ENCODE measurements at regions not wholly inside any gene's neighbourhood (a gene's known extent, or its start where the extent isn't known, plus 50 kb on each side); places are given as distances from the start of the nearest gene placed in this dataset.

DNA sequence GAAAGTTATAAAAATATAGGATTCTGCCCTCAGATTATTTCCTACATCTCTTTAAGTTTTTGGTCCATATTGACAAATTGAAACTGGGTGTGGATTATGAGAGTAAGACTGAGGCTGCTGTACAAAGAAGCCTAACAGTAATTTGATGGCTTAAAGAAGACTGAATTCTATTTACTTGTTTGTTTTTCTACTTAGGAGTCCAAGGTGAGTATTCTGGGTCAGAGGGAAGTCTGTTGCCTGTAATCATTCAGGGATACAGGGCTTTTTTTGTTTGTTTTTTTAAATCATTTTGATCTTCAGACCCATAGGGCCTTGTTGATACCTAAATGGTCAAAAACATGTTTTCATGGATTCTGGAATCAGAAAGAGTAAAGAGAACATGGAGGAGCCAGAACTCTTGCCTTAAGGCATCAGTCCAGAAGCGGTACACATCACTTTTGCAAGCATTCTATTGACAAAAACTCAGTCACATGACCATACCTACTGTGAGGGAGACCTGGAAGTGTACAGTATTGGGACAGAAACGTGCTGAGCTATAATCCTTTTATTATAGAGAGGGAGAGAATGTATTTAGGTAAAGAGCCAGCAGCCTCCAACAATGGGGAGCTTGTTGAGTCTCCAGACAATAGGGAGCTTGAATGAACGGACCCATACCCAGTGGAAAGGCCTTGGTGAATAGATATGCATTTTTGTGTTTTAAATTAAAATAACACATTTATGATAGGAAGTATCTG, 102.7 kb downstream of the LRRC70 start:
- no peak for DNase-seq

DNA sequence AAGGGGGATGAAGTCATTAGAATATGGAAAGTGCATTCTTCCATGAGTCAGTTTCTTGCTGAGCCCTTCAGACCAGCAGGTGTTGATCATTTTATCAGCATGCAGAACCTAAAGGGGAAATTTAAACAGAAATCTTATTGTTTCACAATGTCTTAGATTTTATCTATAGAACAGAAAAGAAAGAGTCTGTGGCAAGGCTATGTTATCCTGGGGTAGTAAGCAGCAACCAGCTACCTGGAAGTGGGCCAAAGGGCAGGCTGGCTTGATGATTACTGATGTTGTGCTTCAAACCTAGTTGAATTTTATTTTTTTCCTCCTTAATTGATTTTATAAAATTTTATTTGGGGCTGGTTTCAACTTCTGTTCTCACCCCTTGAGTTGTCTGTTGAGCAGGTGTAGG, 101.5 kb downstream of the LRRC70 start:
- no peak for DNase-seq

Measured in nucleus accumbens (tissue), 56 donors.